ENCODE measurements at regions not wholly inside any gene's neighbourhood (a gene's known extent, or its start where the extent isn't known, plus 50 kb on each side); places are given as distances from the start of the nearest gene placed in this dataset.

- DNase-seq = peak; percentile 56
- Histone ChIP-seq H3K36me3 (replicated peaks; ENCODE audit: control insufficient read depth, insufficient read depth, low read length) (no peaks in the 10 kb centered on the region), H3K4me3 (ENCODE audit: insufficient read depth, low read depth, low read length) (no peak overlapping the region), H3K27me3 (ENCODE audit: control insufficient read depth, insufficient read depth, low read length) (no peaks in the 10 kb centered on the region)
Observed at GRCh38 chr3:56855856-56856512, 54.2 kb upstream of the ARHGEF3 start.

GRCh38 chr3:56854856-56855611 is 53.3 kb upstream of the ARHGEF3 start:
- H3K36me3 ChIP-seq (replicated peaks; ENCODE audit: control insufficient read depth, insufficient read depth, low read length) = no peaks in the 10 kb centered on the region
- no peak overlapping the region for H3K4me3 ChIP-seq (ENCODE audit: insufficient read depth, low read depth, low read length)
- no peaks in the 10 kb centered on the region for H3K27me3 ChIP-seq (ENCODE audit: control insufficient read depth, insufficient read depth, low read length)
- DNase-seq = no peak

- no peak for DNase-seq
- no peaks in the 10 kb centered on the region for H3K27me3 ChIP-seq (ENCODE audit: control insufficient read depth, insufficient read depth, low read length)
- H3K36me3 ChIP-seq (replicated peaks; ENCODE audit: control insufficient read depth, insufficient read depth, low read length) = no peaks in the 10 kb centered on the region
- H3K4me3 ChIP-seq (ENCODE audit: insufficient read depth, low read depth, low read length) = no peak overlapping the region
Observed at GRCh38 chr3:56851966-56852884, 50.5 kb upstream of the ARHGEF3 start.

All from H7 (cell line).